Neural progenitor cell (in vitro differentiated cells): ENCODE measurements at regions not wholly inside any gene's neighbourhood (a gene's known extent, or its start where the extent isn't known, plus 50 kb on each side); places are given as distances from the start of the nearest gene placed in this dataset.

Source experiments
- DNase-seq: peaks from one replicate; pipeline ENCODE4 v3.0.0-alpha.2; 2016; ENCODE audit warnings: low spot score
- H2AFZ ChIP-seq: fragments of 200-600 bp; sonication (generic); replicated peaks from 2 replicates; pipeline ENCODE4 v1.6.1; 2016; ENCODE audit warnings: antibody characterized with exemption
- H3F3A ChIP-seq: fragments of 200-600 bp; sonication (generic); 2 replicates; pipeline ENCODE4 v1.6.1; 2016; ENCODE audit warnings: antibody characterized with exemption, low read depth
- H3K27ac ChIP-seq: fragments of 200-600 bp; sonication (generic); 2 replicates; pipeline ENCODE4 v1.5.1; 2016; ENCODE audit warnings: mild to moderate bottlenecking
- H3K27me3 ChIP-seq: fragments of 200-600 bp; sonication (generic); 2 replicates; pipeline ENCODE4 v1.6.1; 2016; ENCODE audit warnings: mild to moderate bottlenecking, moderate library complexity
- H3K36me3 ChIP-seq: fragments of 200-600 bp; sonication (generic); 2 replicates; pipeline ENCODE4 v1.5.1; 2016
- H3K4me1 ChIP-seq: fragments of 200-600 bp; sonication (generic); 2 replicates; pipeline ENCODE4 v1.6.1; 2016; ENCODE audit warnings: mixed run types
- H3K4me2 ChIP-seq: fragments of 200-600 bp; sonication (generic); 2 replicates; pipeline ENCODE4 v1.6.1; 2016
- H3K4me3 ChIP-seq: fragments of 200-600 bp; sonication (generic); 2 replicates; pipeline ENCODE4 v1.5.1; 2016
- H3K79me2 ChIP-seq: fragments of 200-600 bp; sonication (generic); 2 replicates; pipeline ENCODE4 v1.6.1; 2016; ENCODE audit warnings: low read depth
- H3K9ac ChIP-seq: fragments of 200-600 bp; sonication (generic); 2 replicates; pipeline ENCODE4 v1.6.1; 2016
- H3K9me3 ChIP-seq: fragments of 200-600 bp; sonication (generic); 2 replicates; pipeline ENCODE4 v1.5.1; 2016; ENCODE audit warnings: low read depth
- H4K20me1 ChIP-seq: fragments of 200-600 bp; sonication (generic); 2 replicates; pipeline ENCODE4 v1.6.1; 2016; ENCODE audit warnings: low read depth
- H3K27ac Mint-ChIP-seq: 3 replicates; pipeline ENCODE4 v1.8.0; 2021; ENCODE audit warnings: mixed read lengths
- H3K27me3 Mint-ChIP-seq: 2 replicates; pipeline ENCODE4 v1.8.0; 2022; ENCODE audit warnings: low read depth, mild to moderate bottlenecking, inconsistent platforms, moderate library complexity, mixed read lengths; ENCODE audit not compliant: insufficient read depth
- H3K36me3 Mint-ChIP-seq: 3 replicates; pipeline ENCODE4 v1.8.0; 2021; ENCODE audit warnings: mixed read lengths
- H3K4me1 Mint-ChIP-seq: 3 replicates; pipeline ENCODE4 v1.8.0; 2021; ENCODE audit warnings: mixed read lengths
- H3K4me3 Mint-ChIP-seq: 3 replicates; pipeline ENCODE4 v1.8.0; 2021; ENCODE audit warnings: mild to moderate bottlenecking, moderate library complexity, mixed read lengths
- H3K9me3 Mint-ChIP-seq: 3 replicates; pipeline ENCODE4 v1.8.0; 2020; ENCODE audit warnings: mixed read lengths
- CTCF ChIP-seq: fragments of 200-600 bp; sonication (generic); IDR thresholded peaks from 2 replicates; pipeline ENCODE4 v1.5.1; 2017; ENCODE audit warnings: antibody characterized with exemption, mild to moderate bottlenecking
- EZH2 ChIP-seq: fragments of 200-600 bp; sonication (generic); IDR thresholded peaks from 2 replicates; pipeline ENCODE4 v1.6.1; 2017; ENCODE audit warnings: antibody characterized with exemption, mild to moderate bottlenecking, moderate library complexity
- EZH2phosphoT487 ChIP-seq: fragments of 200-600 bp; sonication (generic); IDR thresholded peaks from 2 replicates; pipeline ENCODE4 v1.6.1; 2017; ENCODE audit warnings: antibody characterized with exemption

- Mint-ChIP-seq H3K27ac (no peak overlapping the region), H3K36me3 (no peaks in the 10 kb centered on the region)
- no peak overlapping the region for H2AFZ ChIP-seq
Observed at GRCh38 chr14:27721760-27722159, 1044.8 kb upstream of the FOXG1 start.

DNA sequence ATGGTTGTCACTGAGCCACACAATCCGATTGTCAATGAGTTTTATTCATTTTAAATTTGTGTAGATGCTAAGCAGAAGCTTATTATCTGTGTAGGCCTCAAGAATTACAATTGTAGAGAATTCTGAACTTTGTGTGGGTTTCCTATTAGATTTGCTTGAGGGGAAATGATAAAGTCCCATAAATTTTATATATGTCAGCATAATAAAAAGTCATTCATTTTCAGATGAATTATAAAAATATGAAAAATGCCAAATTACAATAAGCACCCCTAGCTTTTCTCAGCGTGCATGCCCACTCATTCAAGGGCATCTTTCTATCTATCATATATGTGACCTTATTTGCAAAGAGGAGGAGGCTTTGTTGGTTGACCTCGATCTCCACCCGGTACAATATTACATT is 1041.1 kb upstream of the FOXG1 start:
- Histone ChIP-seq H3K9ac (no peak overlapping the region), H3K79me2 (no peaks in the 10 kb centered on the region), H3K4me3 (no peak overlapping the region), H3K4me2 (no peak overlapping the region), H4K20me1 (no peaks in the 10 kb centered on the region), H3K9me3 (no peaks in the 10 kb centered on the region), H2AFZ (no peak overlapping the region), H3K27ac (no peak overlapping the region), H3K36me3 (no peaks in the 10 kb centered on the region), H3F3A (no peaks in the 10 kb centered on the region), H3K27me3 (no peaks in the 10 kb centered on the region), H3K4me1 (no peaks in the 10 kb centered on the region)
- no peak for DNase-seq
- no peak overlapping the region for H3K27ac Mint-ChIP-seq
- no peaks in the 10 kb centered on the region for H3K36me3 Mint-ChIP-seq
- peaks cover 4% of the 10 kb centered on the region for H3K4me1 Mint-ChIP-seq
- H3K9me3 Mint-ChIP-seq = no peaks in the 10 kb centered on the region
- no peak for TF ChIP-seq CTCF
- no peak for TF ChIP-seq EZH2phosphoT487
- TF ChIP-seq EZH2 = no peak
- H3K4me3 Mint-ChIP-seq = no peak overlapping the region
- no peaks in the 10 kb centered on the region for H3K27me3 Mint-ChIP-seq

More at GRCh38 chr14:27721760-27722159, 1044.8 kb upstream of the FOXG1 start:
- H3K4me1 ChIP-seq = no peaks in the 10 kb centered on the region
- DNase-seq = no peak
- TF ChIP-seq CTCF = no peak
- no peak for TF ChIP-seq EZH2
- no peak for TF ChIP-seq EZH2phosphoT487
- no peaks in the 10 kb centered on the region for H3F3A ChIP-seq
- H3K36me3 ChIP-seq = no peaks in the 10 kb centered on the region
- H3K79me2 ChIP-seq = no peaks in the 10 kb centered on the region
- H3K9ac ChIP-seq = no peak overlapping the region
- H3K4me3 ChIP-seq = no peak overlapping the region
- Mint-ChIP-seq H3K9me3 (peaks cover 8% of the 10 kb centered on the region), H3K4me3 (no peak overlapping the region), H3K4me1 (no peaks in the 10 kb centered on the region), H3K27me3 (no peaks in the 10 kb centered on the region)
- H3K27me3 ChIP-seq = no peaks in the 10 kb centered on the region
- no peaks in the 10 kb centered on the region for H3K9me3 ChIP-seq
- no peak overlapping the region for H3K4me2 ChIP-seq
- H4K20me1 ChIP-seq = no peaks in the 10 kb centered on the region
- H3K27ac ChIP-seq = no peak overlapping the region

DNA sequence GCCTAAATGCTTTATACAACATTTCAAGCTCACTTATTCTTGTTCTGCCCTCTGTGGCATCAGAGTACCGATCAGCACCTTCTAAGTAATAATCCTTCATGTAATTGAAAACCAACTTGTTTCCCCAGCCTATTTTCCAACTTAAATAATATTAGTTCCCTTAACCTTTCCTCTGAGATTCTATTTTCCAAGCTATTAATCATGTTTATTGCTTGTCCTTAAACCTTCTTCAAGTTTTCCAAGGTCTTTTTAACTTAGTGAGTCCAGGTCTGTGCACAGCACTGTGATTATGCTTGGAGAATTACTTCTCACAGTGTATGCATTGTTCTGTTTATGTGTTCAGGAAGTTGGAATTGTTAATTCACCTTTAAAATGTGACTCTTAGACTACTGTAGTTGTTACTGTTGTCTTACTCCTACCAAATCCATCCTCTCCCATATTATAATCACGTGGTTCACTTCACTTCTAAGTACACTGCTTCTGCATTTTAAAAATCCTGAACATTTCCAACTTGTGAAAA is 1039.3 kb upstream of the FOXG1 start:
- H3K9me3 ChIP-seq = no peaks in the 10 kb centered on the region
- H4K20me1 ChIP-seq = no peaks in the 10 kb centered on the region
- H3K27me3 ChIP-seq = no peaks in the 10 kb centered on the region
- Mint-ChIP-seq H3K27me3 (no peaks in the 10 kb centered on the region), H3K4me3 (no peak overlapping the region), H3K27ac (no peak overlapping the region), H3K4me1 (peaks cover 4% of the 10 kb centered on the region), H3K9me3 (no peaks in the 10 kb centered on the region), H3K36me3 (no peaks in the 10 kb centered on the region)
- H3K36me3 ChIP-seq = no peaks in the 10 kb centered on the region
- H3K27ac ChIP-seq = no peak overlapping the region
- H2AFZ ChIP-seq = no peak overlapping the region
- no peaks in the 10 kb centered on the region for H3F3A ChIP-seq
- no peak overlapping the region for H3K4me3 ChIP-seq
- no peak overlapping the region for H3K4me2 ChIP-seq
- TF ChIP-seq CTCF (no peak), EZH2 (no peak), EZH2phosphoT487 (no peak)
- DNase-seq = no peak
- no peaks in the 10 kb centered on the region for H3K79me2 ChIP-seq
- H3K9ac ChIP-seq = no peak overlapping the region
- H3K4me1 ChIP-seq = no peaks in the 10 kb centered on the region
